Right atrium auricular region (tissue), 2 donors: ENCODE measurements at regions not wholly inside any gene's neighbourhood (a gene's known extent, or its start where the extent isn't known, plus 50 kb on each side); places are given as distances from the start of the nearest gene placed in this dataset.

Experiments
- DNase-seq: peaks from one replicate; pipeline ENCODE4 v3.0.0-alpha.2; 2019; ENCODE audit warnings: low spot score
- H3K27ac ChIP-seq, 2 donors: fragments of 200-600 bp; sonication (generic); 1 replicate in 1 of 2; 2 replicates in 1 of 2; pipeline ENCODE4 v1.5.1; 2016 to 2019
- H3K27me3 ChIP-seq, 2 donors: fragments of 200-600 bp; sonication (generic); one replicate each; pipeline versions ENCODE4 v1.5.1 to v1.6.0; 2017 to 2019
- H3K36me3 ChIP-seq: fragments of 200-600 bp; sonication (generic); one replicate; pipeline ENCODE4 v1.5.1; 2016
- H3K4me1 ChIP-seq, 2 donors: fragments of 200-600 bp; sonication (generic); one replicate each; pipeline versions ENCODE4 v1.5.1 to v1.6.0; 2017 to 2019
- H3K4me3 ChIP-seq, 2 donors: fragments of 200-600 bp; sonication (generic); 1 replicate in 1 of 2; 2 replicates in 1 of 2; pipeline ENCODE4 v1.5.1; 2017 to 2019; ENCODE audit warnings: mild to moderate bottlenecking in 1 of 2, moderate library complexity in 1 of 2
- H3K9me3 ChIP-seq, 2 donors: fragments of 200-600 bp; sonication (generic); one replicate each; pipeline ENCODE4 v1.5.1; 2019
- TF ChIP-seq, protein P1 (sequence below), 2 donors: fragments of 200-600 bp; sonication (generic); IDR thresholded peaks; one replicate each; pipeline ENCODE4 v1.5.1; 2019; ENCODE audit warnings: antibody characterized with exemption in 2 of 2

- Histone ChIP-seq H3K27ac (no peak overlapping the region), H3K4me1 (no peaks in the 10 kb centered on the region), H3K9me3 (peaks cover 0 to 10% of the 10 kb centered on the region in 2 donors), H3K27me3 (no peaks in the 10 kb centered on the region), H3K36me3 (no peaks in the 10 kb centered on the region), H3K4me3 (no peak overlapping the region)
- TF ChIP-seq, protein P1, sequence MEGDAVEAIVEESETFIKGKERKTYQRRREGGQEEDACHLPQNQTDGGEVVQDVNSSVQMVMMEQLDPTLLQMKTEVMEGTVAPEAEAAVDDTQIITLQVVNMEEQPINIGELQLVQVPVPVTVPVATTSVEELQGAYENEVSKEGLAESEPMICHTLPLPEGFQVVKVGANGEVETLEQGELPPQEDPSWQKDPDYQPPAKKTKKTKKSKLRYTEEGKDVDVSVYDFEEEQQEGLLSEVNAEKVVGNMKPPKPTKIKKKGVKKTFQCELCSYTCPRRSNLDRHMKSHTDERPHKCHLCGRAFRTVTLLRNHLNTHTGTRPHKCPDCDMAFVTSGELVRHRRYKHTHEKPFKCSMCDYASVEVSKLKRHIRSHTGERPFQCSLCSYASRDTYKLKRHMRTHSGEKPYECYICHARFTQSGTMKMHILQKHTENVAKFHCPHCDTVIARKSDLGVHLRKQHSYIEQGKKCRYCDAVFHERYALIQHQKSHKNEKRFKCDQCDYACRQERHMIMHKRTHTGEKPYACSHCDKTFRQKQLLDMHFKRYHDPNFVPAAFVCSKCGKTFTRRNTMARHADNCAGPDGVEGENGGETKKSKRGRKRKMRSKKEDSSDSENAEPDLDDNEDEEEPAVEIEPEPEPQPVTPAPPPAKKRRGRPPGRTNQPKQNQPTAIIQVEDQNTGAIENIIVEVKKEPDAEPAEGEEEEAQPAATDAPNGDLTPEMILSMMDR (IDR thresholded peaks at IDR 0.05) = no peak
- DNase-seq = no peak
Measured at GRCh38 chr2:12369566-12369965, 347.2 kb upstream of the TRIB2 start.

- no peaks in the 10 kb centered on the region for H3K36me3 ChIP-seq
- H3K4me3 ChIP-seq = no peak overlapping the region
- H3K9me3 ChIP-seq = no peaks in the 10 kb centered on the region
- no peak overlapping the region for H3K27ac ChIP-seq
- no peaks in the 10 kb centered on the region for H3K27me3 ChIP-seq
- no peak for DNase-seq
- H3K4me1 ChIP-seq = no peaks in the 10 kb centered on the region
- TF ChIP-seq, protein P1 (IDR thresholded peaks at IDR 0.05) = no peak
Measured at GRCh38 chr2:12376025-12376424, 340.7 kb upstream of the TRIB2 start.

DNA sequence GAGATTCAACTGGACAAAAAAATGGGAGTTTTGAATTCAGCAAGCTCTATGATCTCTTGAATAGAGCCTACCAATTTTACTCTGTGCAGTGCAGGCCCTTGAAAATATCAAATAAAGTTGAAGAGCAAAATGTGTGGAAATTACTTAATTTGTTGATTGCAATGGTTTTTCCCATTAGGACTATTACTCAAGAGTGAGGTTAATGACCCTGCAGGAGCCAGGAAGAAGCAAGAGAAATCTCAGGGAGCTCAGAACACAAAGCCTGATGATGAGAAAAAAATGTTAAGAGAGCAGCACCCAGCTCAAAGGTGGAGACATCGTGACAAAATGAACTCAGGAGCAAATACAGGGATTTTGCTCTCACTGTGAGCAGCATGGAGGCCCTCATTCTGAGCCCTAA, 337.6 kb upstream of the TRIB2 start:
- Histone ChIP-seq H3K4me1 (no peaks in the 10 kb centered on the region), H3K36me3 (no peaks in the 10 kb centered on the region), H3K27ac (no peak overlapping the region), H3K4me3 (no peak overlapping the region), H3K27me3 (no peaks in the 10 kb centered on the region), H3K9me3 (no peaks in the 10 kb centered on the region)
- TF ChIP-seq, protein P1 (IDR thresholded peaks at IDR 0.05) = no peak
- DNase-seq = no peak

- no peak for DNase-seq
- no peak overlapping the region for H3K27ac ChIP-seq
- H3K9me3 ChIP-seq = no peaks in the 10 kb centered on the region
- no peaks in the 10 kb centered on the region for H3K4me1 ChIP-seq
- H3K27me3 ChIP-seq = no peaks in the 10 kb centered on the region
- H3K4me3 ChIP-seq = no peak overlapping the region
- TF ChIP-seq, protein P1 (IDR thresholded peaks at IDR 0.05) = no peak
- H3K36me3 ChIP-seq = no peaks in the 10 kb centered on the region
Measured at GRCh38 chr2:12381543-12382325, 335.0 kb upstream of the TRIB2 start.

- TF ChIP-seq, protein P1 (IDR thresholded peaks at IDR 0.05) = no peak
- H3K36me3 ChIP-seq = no peaks in the 10 kb centered on the region
- no peak for DNase-seq
- H3K4me1 ChIP-seq = no peaks in the 10 kb centered on the region
- no peaks in the 10 kb centered on the region for H3K27me3 ChIP-seq
- H3K9me3 ChIP-seq = no peaks in the 10 kb centered on the region
- no peak overlapping the region for H3K27ac ChIP-seq
- H3K4me3 ChIP-seq = no peak overlapping the region
Measured at GRCh38 chr2:12382366-12382765, 334.4 kb upstream of the TRIB2 start.
